ENCODE measurements at regions not wholly inside any gene's neighbourhood (a gene's known extent, or its start where the extent isn't known, plus 50 kb on each side); places are given as distances from the start of the nearest gene placed in this dataset.
"Not testable (repeated sequence)": the region's sequence is repeated elsewhere in the genome, so short reads cannot be mapped to it uniquely, and the experiment has no call there.

GRCh38 chr14:45799511-45799910 lies 546.5 kb upstream of the MIS18BP1 start:
- TF ChIP-seq, protein P1, sequence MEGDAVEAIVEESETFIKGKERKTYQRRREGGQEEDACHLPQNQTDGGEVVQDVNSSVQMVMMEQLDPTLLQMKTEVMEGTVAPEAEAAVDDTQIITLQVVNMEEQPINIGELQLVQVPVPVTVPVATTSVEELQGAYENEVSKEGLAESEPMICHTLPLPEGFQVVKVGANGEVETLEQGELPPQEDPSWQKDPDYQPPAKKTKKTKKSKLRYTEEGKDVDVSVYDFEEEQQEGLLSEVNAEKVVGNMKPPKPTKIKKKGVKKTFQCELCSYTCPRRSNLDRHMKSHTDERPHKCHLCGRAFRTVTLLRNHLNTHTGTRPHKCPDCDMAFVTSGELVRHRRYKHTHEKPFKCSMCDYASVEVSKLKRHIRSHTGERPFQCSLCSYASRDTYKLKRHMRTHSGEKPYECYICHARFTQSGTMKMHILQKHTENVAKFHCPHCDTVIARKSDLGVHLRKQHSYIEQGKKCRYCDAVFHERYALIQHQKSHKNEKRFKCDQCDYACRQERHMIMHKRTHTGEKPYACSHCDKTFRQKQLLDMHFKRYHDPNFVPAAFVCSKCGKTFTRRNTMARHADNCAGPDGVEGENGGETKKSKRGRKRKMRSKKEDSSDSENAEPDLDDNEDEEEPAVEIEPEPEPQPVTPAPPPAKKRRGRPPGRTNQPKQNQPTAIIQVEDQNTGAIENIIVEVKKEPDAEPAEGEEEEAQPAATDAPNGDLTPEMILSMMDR (conservative IDR thresholded peaks at IDR 0.05; ENCODE audit: low read depth, low read length): no peak

DNA sequence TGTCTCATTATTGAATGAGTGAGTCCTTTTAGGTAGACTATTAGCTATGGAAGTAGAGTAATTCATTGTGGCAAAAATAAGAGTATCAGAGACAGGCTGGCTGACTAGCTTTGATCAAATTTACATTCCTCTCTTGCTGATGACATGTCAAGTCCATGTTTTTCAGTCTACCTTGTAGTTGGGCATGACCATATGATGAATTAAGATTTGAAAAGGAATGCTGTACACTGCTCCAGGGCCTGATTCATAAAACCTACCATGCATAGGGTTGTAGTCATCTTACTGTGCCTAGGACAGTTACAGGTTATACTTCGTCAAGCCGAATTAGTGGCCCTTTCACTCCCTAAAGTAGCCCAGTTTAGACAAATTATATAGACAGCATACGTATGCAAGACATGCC lies 545.7 kb upstream of the MIS18BP1 start:
- no peak overlapping the region for H3K27ac ChIP-seq
- TF ChIP-seq, protein P1 (conservative IDR thresholded peaks at IDR 0.05; ENCODE audit: low read depth, low read length): no peak

More at GRCh38 chr14:45799511-45799910, 546.5 kb upstream of the MIS18BP1 start:
- Histone ChIP-seq H3K4me3 (IDR thresholded peaks at IDR 0.05; ENCODE audit: insufficient read depth, low read depth, low read length) (no peak overlapping the region), H3K27me3 (ENCODE audit: insufficient read depth, low read depth) (no peaks in the 10 kb centered on the region), H3K4me2 (no peak overlapping the region), H4K20me1 (ENCODE audit: insufficient read depth) (no peaks in the 10 kb centered on the region), H3K9ac (no peak overlapping the region), H3K79me2 (ENCODE audit: insufficient read depth, low read depth) (no peaks in the 10 kb centered on the region), H3K36me3 (ENCODE audit: insufficient read depth) (no peaks in the 10 kb centered on the region), H2AFZ (ENCODE audit: low read depth) (no peak overlapping the region), H3K27ac (no peak overlapping the region), H3K4me1 (ENCODE audit: low read depth, poor library complexity, severe bottlenecking) (no peaks in the 10 kb centered on the region)

GRCh38 chr14:45796006-45796405 lies 543.0 kb upstream of the MIS18BP1 start:
- not testable (repeated sequence) for H3K4me1 ChIP-seq (ENCODE audit: low read depth, poor library complexity, severe bottlenecking); H3K36me3 ChIP-seq (ENCODE audit: insufficient read depth); H3K9ac ChIP-seq; H3K4me2 ChIP-seq; H2AFZ ChIP-seq (ENCODE audit: low read depth); H3K79me2 ChIP-seq (ENCODE audit: insufficient read depth, low read depth); H3K27me3 ChIP-seq (ENCODE audit: insufficient read depth, low read depth); H3K27ac ChIP-seq; H4K20me1 ChIP-seq (ENCODE audit: insufficient read depth); H3K4me3 ChIP-seq (IDR thresholded peaks at IDR 0.05; ENCODE audit: insufficient read depth, low read depth, low read length)

More for the DNA sequence above, 545.7 kb upstream of the MIS18BP1 start:
- Histone ChIP-seq H3K27me3 (ENCODE audit: insufficient read depth, low read depth) (no peaks in the 10 kb centered on the region), H3K36me3 (ENCODE audit: insufficient read depth) (no peaks in the 10 kb centered on the region), H3K79me2 (ENCODE audit: insufficient read depth, low read depth) (no peaks in the 10 kb centered on the region), H3K4me3 (IDR thresholded peaks at IDR 0.05; ENCODE audit: insufficient read depth, low read depth, low read length) (no peak overlapping the region), H3K4me2 (no peak overlapping the region), H3K9ac (no peak overlapping the region), H4K20me1 (ENCODE audit: insufficient read depth) (no peaks in the 10 kb centered on the region), H2AFZ (ENCODE audit: low read depth) (no peak overlapping the region), H3K4me1 (ENCODE audit: low read depth, poor library complexity, severe bottlenecking) (no peaks in the 10 kb centered on the region)

- no peaks in the 10 kb centered on the region for H3K36me3 ChIP-seq (ENCODE audit: insufficient read depth)
- H3K79me2 ChIP-seq (ENCODE audit: insufficient read depth, low read depth): no peaks in the 10 kb centered on the region
- TF ChIP-seq, protein P1 (conservative IDR thresholded peaks at IDR 0.05; ENCODE audit: low read depth, low read length): no peak
- no peak overlapping the region for H3K27ac ChIP-seq
- H4K20me1 ChIP-seq (ENCODE audit: insufficient read depth): no peaks in the 10 kb centered on the region
- H3K4me2 ChIP-seq: no peak overlapping the region
- no peaks in the 10 kb centered on the region for H3K4me1 ChIP-seq (ENCODE audit: low read depth, poor library complexity, severe bottlenecking)
- no peak overlapping the region for H3K4me3 ChIP-seq (IDR thresholded peaks at IDR 0.05; ENCODE audit: insufficient read depth, low read depth, low read length)
- no peak overlapping the region for H3K9ac ChIP-seq
- no peak overlapping the region for H2AFZ ChIP-seq (ENCODE audit: low read depth)
- no peaks in the 10 kb centered on the region for H3K27me3 ChIP-seq (ENCODE audit: insufficient read depth, low read depth)
These were observed 540.1 kb upstream of the MIS18BP1 start for GRCh38 chr14:45793081-45793480.

GRCh38 chr14:45790293-45790692 lies 537.3 kb upstream of the MIS18BP1 start:
- no peaks in the 10 kb centered on the region for H3K79me2 ChIP-seq (ENCODE audit: insufficient read depth, low read depth)
- H2AFZ ChIP-seq (ENCODE audit: low read depth): no peak overlapping the region
- no peak overlapping the region for H3K4me3 ChIP-seq (IDR thresholded peaks at IDR 0.05; ENCODE audit: insufficient read depth, low read depth, low read length)
- TF ChIP-seq, protein P1 (conservative IDR thresholded peaks at IDR 0.05; ENCODE audit: low read depth, low read length): no peak
- no peaks in the 10 kb centered on the region for H3K27me3 ChIP-seq (ENCODE audit: insufficient read depth, low read depth)
- H4K20me1 ChIP-seq (ENCODE audit: insufficient read depth): no peaks in the 10 kb centered on the region
- H3K27ac ChIP-seq: no peak overlapping the region
- H3K9ac ChIP-seq: no peak overlapping the region
- H3K4me1 ChIP-seq (ENCODE audit: low read depth, poor library complexity, severe bottlenecking): no peaks in the 10 kb centered on the region
- no peaks in the 10 kb centered on the region for H3K36me3 ChIP-seq (ENCODE audit: insufficient read depth)
- no peak overlapping the region for H3K4me2 ChIP-seq
